Lung (tissue), 11 donors: ENCODE measurements at regions not wholly inside any gene's neighbourhood (a gene's known extent, or its start where the extent isn't known, plus 50 kb on each side); places are given as distances from the start of the nearest gene placed in this dataset.

ENCODE experiments used
- ATAC-seq: fragments of 200-7000 bp; cut with Tn5 transposase; one replicate; pipeline ENCODE4 v1.9.1; 2020; ENCODE audit warnings: moderate number of reproducible peaks; ENCODE audit not compliant: insufficient read depth, low FRiP score
- DNase-seq, 3 donors: peaks; one replicate each; pipeline ENCODE4 v3.0.0-alpha.2; 2013 to 2017
- H3K27ac ChIP-seq, 2 donors: one replicate each; pipeline ENCODE4 v1.5.1; 2013; ENCODE audit warnings: mild to moderate bottlenecking in 2 of 2, moderate library complexity in 2 of 2, control low read depth in 1 of 2, inconsistent platforms in 1 of 2, low read depth in 1 of 2, low read length in 1 of 2
- H3K27me3 ChIP-seq, 3 donors: one replicate each; pipeline ENCODE4 v1.5.1; 2013; ENCODE audit warnings: low read length in 2 of 3; ENCODE audit not compliant: control insufficient read depth in 3 of 3, insufficient read depth in 3 of 3
- H3K36me3 ChIP-seq, 4 donors: one replicate each; pipeline ENCODE4 v1.5.1; 2013; ENCODE audit warnings: low read length in 4 of 4, mild to moderate bottlenecking in 1 of 4, moderate library complexity in 1 of 4; ENCODE audit not compliant: control insufficient read depth in 4 of 4, insufficient read depth in 4 of 4
- H3K4me1 ChIP-seq, 5 donors: one replicate each; pipeline ENCODE4 v1.5.1; 2013; ENCODE audit warnings: low read length in 5 of 5, mild to moderate bottlenecking in 2 of 5, moderate library complexity in 1 of 5; ENCODE audit not compliant: control insufficient read depth in 5 of 5, insufficient read depth in 5 of 5
- H3K4me3 ChIP-seq: one replicate; pipeline ENCODE4 v1.5.1; 2013; ENCODE audit warnings: mild to moderate bottlenecking, control low read depth, moderate library complexity
- H3K9ac ChIP-seq, 2 donors: one replicate each; pipeline ENCODE4 v1.5.1; 2013; ENCODE audit warnings: low read length in 2 of 2, control low read depth in 1 of 2; ENCODE audit not compliant: insufficient read depth in 1 of 2
- H3K9me3 ChIP-seq, 4 donors: one replicate each; pipeline ENCODE4 v1.5.1; 2013; ENCODE audit warnings: low read length in 3 of 4, mild to moderate bottlenecking in 1 of 4, moderate library complexity in 1 of 4; ENCODE audit not compliant: control insufficient read depth in 4 of 4, insufficient read depth in 3 of 4
- CTCF ChIP-seq: IDR thresholded peaks from 2 replicates; pipeline ENCODE4 v1.5.1; 2012; ENCODE audit warnings: mild to moderate bottlenecking; ENCODE audit errors: control extremely low read depth, extremely low read depth
- WGBS, 2 donors: extraction: QIAGEN DNeasy Blood & Tissue Kit; methylation state at CpG; one replicate each; pipeline ENCODE4 v1.1.7; 2013; 5-methylcytosine and 5-hydroxymethylcytosine counted together
- donor health status: control.
- donor health status: control.
- donor health status: Bipolar disorder and iron deficiency.
- donor health status: healthy.
- donor health status: DM: yes; HTN: yes; CAD: no.

GRCh38 chr7:142535123-142535779, 214.0 kb upstream of the PRSS1 start:
- 4 to 5% methylated on average over 7 of the region's 7 CpGs for WGBS, 2 donors
- H3K9ac ChIP-seq: no peak overlapping the region
- H3K36me3 ChIP-seq: no peaks in the 10 kb centered on the region
- TF ChIP-seq CTCF: peak; percentile 18
- peaks cover 0 to 1% (median 0%) of the 10 kb centered on the region in 4 donors for H3K9me3 ChIP-seq
- H3K4me1 ChIP-seq: no peaks in the 10 kb centered on the region
- H3K4me3 ChIP-seq: no peak overlapping the region
- DNase-seq (peak; percentile 26 to 35 (median 34)), ATAC-seq (peak; percentile 66)
- H3K27ac ChIP-seq: no peak overlapping the region
- peaks cover 0 to 12% (median 0%) of the 10 kb centered on the region in 3 donors for H3K27me3 ChIP-seq

- TF ChIP-seq CTCF: no peak
- no peak for DNase-seq
- peaks cover 0 to 1% (median 0%) of the 10 kb centered on the region in 4 donors for H3K9me3 ChIP-seq
Observed at GRCh38 chr7:142534726-142535122, 214.5 kb upstream of the PRSS1 start.

GRCh38 chr7:142533920-142534319, 215.4 kb upstream of the PRSS1 start:
- 88 to 89% methylated on average over 2 of the region's 2 CpGs for WGBS, 2 donors
- H3K9me3 ChIP-seq: no peaks in the 10 kb centered on the region
- no peak for DNase-seq
- no peak for TF ChIP-seq CTCF
- no peaks in the 10 kb centered on the region for H3K36me3 ChIP-seq
- ATAC-seq: no peak
- H3K9ac ChIP-seq: no peak overlapping the region
- H3K27ac ChIP-seq: no peak overlapping the region
- H3K27me3 ChIP-seq: peaks cover 0 to 12% (median 0%) of the 10 kb centered on the region in 3 donors
- H3K4me3 ChIP-seq: no peak overlapping the region
- H3K4me1 ChIP-seq: no peaks in the 10 kb centered on the region

More at GRCh38 chr7:142534726-142535122, 214.5 kb upstream of the PRSS1 start:
- H3K4me1 ChIP-seq: no peaks in the 10 kb centered on the region
- H3K27ac ChIP-seq: no peak overlapping the region
- H3K9ac ChIP-seq: no peak overlapping the region
- H3K27me3 ChIP-seq: peaks cover 0 to 12% (median 0%) of the 10 kb centered on the region in 3 donors
- no peaks in the 10 kb centered on the region for H3K36me3 ChIP-seq
- ATAC-seq: no peak
- H3K4me3 ChIP-seq: no peak overlapping the region

- Histone ChIP-seq H3K9me3 (peaks cover 0 to 4% (median 0%) of the 10 kb centered on the region in 4 donors), H3K27me3 (peaks cover 0 to 12% (median 0%) of the 10 kb centered on the region in 3 donors), H3K9ac (no peak overlapping the region), H3K4me1 (peaks cover 0 to 1% (median 0%) of the 10 kb centered on the region in 5 donors), H3K36me3 (no peaks in the 10 kb centered on the region), H3K27ac (no peak overlapping the region), H3K4me3 (no peak overlapping the region)
- TF ChIP-seq CTCF: no peak
- DNase-seq (no peak), ATAC-seq (no peak)
- WGBS, 2 donors: 40 to 62% methylated on average over 4 of the region's 4 CpGs
Observed at GRCh38 chr7:142529591-142529990, 219.7 kb upstream of the PRSS1 start.
